ENCODE measurements at regions not wholly inside any gene's neighbourhood (a gene's known extent, or its start where the extent isn't known, plus 50 kb on each side); places are given as distances from the start of the nearest gene placed in this dataset.

GRCh38 chr6:100136590-100136989 is 142.6 kb upstream of the MCHR2 start:
- DNase-seq (ENCODE audit: low spot score) = no peak

GRCh38 chr6:100135977-100136376 is 142.0 kb upstream of the MCHR2 start:
- DNase-seq (ENCODE audit: low spot score) = no peak

GRCh38 chr6:100134703-100135102 is 140.7 kb upstream of the MCHR2 start:
- DNase-seq (ENCODE audit: low spot score) = no peak

GRCh38 chr6:100134297-100134696 is 140.3 kb upstream of the MCHR2 start:
- no peak for DNase-seq (ENCODE audit: low spot score)

GRCh38 chr6:100132005-100132404 is 138.0 kb upstream of the MCHR2 start:
- no peak for DNase-seq (ENCODE audit: low spot score)

- DNase-seq (ENCODE audit: low spot score) = no peak
Observed at GRCh38 chr6:100130630-100131029, 136.6 kb upstream of the MCHR2 start.

- peak; percentile 76 for DNase-seq (ENCODE audit: low spot score)
Observed at GRCh38 chr6:100126790-100127484, 132.9 kb upstream of the MCHR2 start.

GRCh38 chr6:100121854-100122609 is 128.0 kb upstream of the MCHR2 start:
- peak; percentile 18 for DNase-seq (ENCODE audit: low spot score)

- DNase-seq (ENCODE audit: low spot score) = no peak
Observed at GRCh38 chr6:100119261-100119660, 125.2 kb upstream of the MCHR2 start.

- no peak for DNase-seq (ENCODE audit: low spot score)
Observed at GRCh38 chr6:100118301-100118700, 124.3 kb upstream of the MCHR2 start.

GRCh38 chr6:100117680-100118079 is 123.7 kb upstream of the MCHR2 start:
- DNase-seq (ENCODE audit: low spot score) = peak; percentile 55

- peak; percentile 58 for DNase-seq (ENCODE audit: low spot score)
Observed at GRCh38 chr6:100116411-100117194, 122.6 kb upstream of the MCHR2 start.

- no peak for DNase-seq (ENCODE audit: low spot score)
Observed at GRCh38 chr6:100115407-100116101, 121.5 kb upstream of the MCHR2 start.

GRCh38 chr6:100112855-100113508 is 119.0 kb upstream of the MCHR2 start:
- no peak for DNase-seq (ENCODE audit: low spot score)

GRCh38 chr6:100105919-100106529 is 112.0 kb upstream of the MCHR2 start:
- no peak for DNase-seq (ENCODE audit: low spot score)

- DNase-seq (ENCODE audit: low spot score) = no peak
Observed at GRCh38 chr6:100105138-100105537, 111.1 kb upstream of the MCHR2 start.

GRCh38 chr6:100103931-100104330 is 109.9 kb upstream of the MCHR2 start:
- DNase-seq (ENCODE audit: low spot score) = no peak

GRCh38 chr6:100103194-100103593 is 109.2 kb upstream of the MCHR2 start:
- no peak for DNase-seq (ENCODE audit: low spot score)

- DNase-seq (ENCODE audit: low spot score) = no peak
Observed at GRCh38 chr6:100101644-100102043, 107.6 kb upstream of the MCHR2 start.

- no peak for DNase-seq (ENCODE audit: low spot score)
Observed at GRCh38 chr6:100100776-100101175, 106.8 kb upstream of the MCHR2 start.

Data from activated CD4-positive, alpha-beta T cell treated with anti-CD3 and anti-CD28 coated beads, Interleukin-2, Interleukin-4, amounts not matched to agents 100 ng/mL and 50 ng/mL, durations not matched to agents 16 hours and 8 hours (primary cell).